ENCODE measurements at regions not wholly inside any gene's neighbourhood (a gene's known extent, or its start where the extent isn't known, plus 50 kb on each side); places are given as distances from the start of the nearest gene placed in this dataset.
"Not testable (repeated sequence)": the region's sequence is repeated elsewhere in the genome, so short reads cannot be mapped to it uniquely, and the experiment has no call there.

DNA sequence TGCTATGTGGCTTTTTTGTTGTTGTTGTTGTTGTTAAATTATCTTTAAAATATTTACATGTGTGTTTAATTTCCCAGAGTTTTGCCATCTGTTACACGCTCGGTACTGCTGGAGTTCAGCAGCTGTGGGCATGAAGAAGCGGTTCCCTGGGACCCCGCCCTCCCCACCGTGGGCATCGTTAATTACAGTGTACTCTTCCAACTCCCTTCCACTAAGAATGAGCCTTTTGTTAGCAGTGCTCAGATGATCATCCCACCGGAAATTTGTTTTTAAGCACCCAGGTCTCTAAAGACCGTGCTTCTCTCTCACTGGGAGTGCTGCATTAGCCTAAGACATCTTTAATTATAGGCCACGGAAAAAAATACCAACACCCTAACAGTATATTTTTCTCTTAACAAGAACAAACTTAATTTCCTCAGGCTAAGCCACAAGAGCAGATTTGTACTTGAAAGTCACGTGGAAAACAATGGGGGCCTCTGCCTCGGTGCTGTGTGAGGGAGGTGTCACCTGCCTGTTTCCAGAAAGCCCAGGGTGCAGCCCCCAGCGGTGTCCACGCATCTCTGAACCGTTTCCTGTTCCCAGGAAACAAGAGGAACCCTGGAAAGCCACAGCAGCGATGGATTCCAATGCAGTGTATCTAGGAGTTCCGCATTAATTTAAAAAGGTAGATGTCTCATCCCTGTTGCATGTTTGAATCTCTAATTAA, 113.3 kb upstream of the FRMD1 start:
- no peak for DNase-seq

DNA sequence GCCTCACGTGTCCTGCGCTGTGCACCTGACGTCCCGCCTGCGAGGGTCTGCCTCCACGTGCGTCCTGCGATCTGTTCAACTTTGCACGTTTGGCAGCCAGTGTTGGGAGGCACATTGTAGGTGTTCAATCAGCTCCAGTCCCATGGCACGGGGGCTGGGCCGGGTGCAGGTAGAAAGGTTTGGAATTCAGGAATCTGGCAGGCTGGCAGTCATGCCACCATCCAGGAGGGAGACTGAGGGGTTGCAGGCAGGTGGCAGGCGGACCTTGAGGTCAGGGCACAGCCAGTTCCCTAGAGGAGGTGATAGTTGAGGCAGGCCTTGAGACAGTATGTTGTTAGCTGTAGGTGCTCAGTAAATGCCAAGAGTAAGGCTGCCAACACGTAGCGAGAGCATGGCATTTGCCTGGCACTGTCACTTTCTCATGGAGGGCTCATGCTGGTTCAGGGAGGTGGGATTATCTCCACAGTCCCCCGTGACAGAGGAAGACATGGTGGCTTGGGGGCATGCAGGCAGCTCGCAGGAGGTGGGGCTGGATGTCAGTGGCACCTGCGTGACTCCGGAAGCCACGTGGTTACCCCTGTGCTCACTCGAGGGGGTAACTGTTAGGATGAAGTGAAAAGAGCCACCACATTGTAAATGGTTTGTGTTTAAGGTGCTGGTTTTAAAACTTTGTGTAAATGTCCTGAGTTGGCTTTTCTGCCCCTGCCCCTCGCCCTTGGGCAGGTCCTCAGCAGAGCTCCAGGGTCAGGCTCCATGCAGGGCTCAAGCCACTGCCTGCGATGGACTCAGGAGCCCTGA, 111.8 kb upstream of the FRMD1 start:
- DNase-seq: no peak

DNA sequence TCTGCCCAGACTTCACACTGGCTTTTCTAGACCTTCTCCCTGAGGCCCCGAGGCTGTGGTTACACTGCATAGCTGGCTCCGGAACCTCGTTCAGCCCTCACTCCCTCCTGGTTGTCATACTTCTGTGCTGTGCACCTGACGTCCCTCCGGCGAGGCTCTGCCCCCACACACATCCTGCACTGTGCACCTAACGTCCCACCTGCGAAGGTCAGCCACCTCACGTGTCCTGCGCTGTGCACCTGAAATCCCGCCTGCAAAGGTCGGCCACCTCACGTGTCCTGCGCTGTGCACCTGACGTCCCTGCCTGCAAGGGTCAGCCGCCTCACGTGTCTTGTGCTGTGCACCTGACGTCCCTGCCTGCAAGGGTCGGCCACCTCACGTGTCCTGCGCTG, 111.0 kb upstream of the FRMD1 start:
- no peak for DNase-seq

DNA sequence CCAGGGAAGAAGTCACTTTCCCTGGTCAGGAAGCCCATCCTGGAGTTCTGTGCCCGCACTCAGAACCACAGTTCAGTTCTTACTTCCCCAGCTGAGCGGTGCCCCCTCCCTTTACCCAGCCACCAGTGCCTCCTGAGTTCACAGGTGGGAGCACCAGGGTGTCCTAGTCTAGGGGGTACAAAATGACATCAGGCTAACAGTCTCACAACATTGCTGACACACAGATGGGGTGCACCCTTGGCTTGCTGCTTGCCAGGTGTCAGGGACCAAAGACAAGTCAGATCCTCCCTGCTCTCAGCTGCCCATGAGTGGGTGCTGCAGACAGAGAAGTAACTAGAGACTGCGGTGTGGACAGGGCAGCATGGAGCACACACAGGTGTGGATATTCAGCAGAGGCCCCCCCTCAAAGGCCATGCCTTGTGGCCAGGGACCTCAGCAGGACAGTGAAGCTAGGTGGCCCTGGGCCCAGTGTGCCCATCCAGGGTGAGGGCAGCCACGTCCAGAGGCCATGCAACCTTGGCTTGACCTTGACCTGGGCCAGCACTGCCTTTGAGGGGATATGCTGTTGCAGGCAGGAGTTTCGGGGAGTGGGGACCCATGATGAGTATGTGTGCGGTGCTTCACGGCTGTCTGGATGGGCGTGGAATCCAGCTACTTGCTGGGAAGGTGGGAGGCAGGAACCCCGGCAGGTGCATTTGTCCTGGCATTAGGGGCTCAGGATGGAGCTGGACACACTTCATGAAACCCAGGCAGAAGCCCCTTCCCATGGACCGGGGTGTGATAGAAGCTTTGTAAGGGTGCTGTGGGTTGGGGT, 110.4 kb upstream of the FRMD1 start:
- DNase-seq: no peak

DNA sequence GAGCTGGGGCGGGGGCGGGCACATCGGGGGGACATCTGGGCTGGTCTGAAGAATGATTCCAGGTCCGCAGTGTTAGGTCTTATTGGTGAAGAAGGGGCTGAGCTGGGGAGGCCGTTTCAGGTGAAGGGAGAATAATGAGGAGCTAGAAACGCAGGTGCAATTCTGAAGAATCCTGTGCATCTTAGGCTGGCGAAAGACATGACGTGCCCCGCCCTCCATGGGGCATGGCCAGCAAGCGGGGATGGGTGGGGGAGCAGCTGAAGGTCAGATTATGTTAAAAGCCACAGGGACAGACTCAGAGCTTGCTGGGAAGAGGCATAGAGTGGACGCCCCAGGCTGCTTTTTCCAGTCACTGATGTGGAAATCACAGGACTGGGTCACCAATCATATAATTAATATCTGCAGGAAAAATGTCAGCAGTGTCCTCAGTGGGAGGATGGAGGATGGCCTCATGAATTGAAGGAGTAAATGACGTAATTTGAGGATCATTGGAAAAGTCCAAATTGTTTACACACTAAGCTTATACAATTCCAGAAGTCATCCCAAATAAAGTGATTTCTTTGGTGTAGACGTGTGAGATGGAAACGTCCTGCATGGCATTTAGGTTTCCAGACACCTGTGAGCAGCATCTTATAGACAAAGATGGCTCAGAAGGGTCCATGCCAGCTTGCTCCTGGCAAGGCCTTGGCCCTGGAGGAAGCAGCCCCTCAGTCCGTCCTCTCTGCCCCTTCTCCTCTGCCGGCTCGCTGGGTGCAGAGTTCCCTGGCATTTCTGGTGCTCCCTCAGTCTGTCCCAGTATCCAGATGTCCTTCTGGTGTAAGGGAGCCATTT, 109.6 kb upstream of the FRMD1 start:
- DNase-seq: no peak

DNA sequence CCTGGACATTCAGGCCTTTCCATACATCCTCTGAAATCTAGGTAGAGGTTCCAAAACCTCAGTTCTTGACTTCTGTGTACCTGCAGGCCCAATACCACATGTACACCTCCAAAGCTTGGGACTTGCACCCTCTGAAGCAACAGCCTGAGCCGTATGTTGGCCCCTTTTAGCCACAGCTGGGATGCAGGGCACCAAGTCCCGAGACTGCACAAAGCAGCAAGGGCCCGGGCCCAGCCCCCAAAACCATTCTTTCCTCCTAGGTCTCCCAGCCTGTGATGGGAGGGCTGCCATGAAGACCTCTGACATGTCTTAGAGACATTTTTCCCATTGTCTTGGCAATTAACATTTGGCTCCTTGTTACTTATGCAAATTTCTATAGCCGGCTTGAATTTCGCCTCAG, 107.4 kb upstream of the FRMD1 start:
- no peak for DNase-seq

DNA sequence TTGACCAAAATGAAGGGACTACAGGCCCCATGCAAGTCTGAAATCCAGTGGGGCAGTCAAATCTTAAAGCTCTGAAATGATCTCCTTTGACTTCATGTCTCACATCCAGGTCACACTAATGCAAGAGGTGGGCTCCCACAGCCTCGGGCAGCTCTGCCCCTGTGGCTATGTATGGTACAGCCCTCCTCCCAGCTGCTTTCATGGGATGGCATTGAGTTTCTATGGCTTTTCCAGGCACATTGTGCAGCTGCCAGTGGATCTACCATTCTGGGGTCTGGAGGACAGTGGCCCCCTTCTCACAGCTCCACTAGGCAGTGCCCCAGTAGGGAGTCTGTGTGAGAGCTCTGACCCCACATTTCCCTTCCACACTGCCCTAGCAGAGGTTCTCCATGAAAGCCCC, 107.0 kb upstream of the FRMD1 start:
- not testable (repeated sequence) for DNase-seq

DNA sequence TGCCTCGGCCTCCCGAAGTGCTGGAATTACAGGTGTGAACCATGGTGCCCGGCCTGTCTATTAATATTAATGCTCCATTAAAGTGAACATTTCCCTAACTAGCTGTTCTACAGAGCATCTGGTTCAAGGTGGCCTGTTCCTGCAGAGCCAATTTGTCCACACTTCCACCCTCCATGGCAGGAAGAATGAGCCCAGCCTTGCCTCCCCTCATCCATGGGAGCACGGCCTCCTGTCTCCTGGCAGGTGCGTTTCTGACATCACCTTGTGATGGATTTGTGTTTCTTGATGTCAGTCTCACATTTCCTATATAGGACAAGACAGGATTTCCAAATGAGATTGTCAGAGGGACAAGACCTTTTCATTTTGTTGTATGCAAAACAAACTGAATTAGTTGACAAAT, 105.7 kb upstream of the FRMD1 start:
- DNase-seq: no peak

DNA sequence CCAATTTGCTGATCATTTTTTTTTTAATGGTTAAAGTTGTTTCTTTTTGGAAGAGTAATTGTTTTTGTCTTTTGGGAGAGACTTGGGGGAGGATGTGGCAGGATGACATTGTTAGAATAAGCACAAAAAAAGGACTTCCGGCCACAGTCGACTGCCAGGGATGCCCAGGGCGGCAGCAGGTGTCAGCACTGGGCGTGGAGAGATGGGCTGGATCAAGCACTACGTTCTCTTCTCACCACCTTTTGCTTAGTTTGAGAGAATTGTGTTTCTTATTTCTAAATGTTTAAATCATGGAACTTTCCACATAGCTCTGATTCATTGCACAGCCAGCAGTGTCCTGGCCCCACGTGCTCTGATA, 104.6 kb upstream of the FRMD1 start:
- DNase-seq: no peak

DNA sequence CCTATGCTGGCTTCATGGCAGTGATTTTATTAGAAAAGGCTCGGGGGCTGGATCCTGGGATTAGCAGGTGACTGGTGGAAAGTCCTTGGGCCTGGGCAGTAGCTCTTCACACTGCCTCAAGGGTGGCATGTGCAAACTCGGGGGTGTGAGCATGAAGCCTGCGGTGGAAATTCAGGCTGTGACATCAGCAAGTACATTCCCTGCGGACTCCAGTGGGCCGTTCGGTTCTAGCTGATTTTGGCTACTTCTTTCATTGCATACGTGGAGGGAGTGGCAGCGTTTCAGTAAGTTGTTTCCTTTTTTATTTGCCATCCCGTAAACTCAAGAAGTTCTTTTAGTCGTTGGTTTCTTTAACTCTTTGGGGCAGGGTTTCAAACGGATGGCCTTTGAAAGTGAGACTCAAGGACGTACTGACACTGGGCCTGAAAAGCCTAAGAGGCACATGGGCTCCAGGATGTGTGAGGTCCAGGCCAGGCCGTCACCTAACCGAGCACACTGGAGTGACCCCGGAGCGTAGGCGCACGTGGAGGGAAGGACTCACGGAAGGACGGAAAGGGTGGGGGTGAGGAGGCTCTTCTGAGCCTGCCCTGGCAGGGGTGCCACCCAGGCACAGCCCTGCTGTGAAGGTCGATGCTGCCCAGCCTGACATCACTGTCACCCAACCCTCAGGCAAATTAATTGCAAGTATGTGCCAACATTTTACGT, 104.0 kb upstream of the FRMD1 start:
- no peak for DNase-seq

DNA sequence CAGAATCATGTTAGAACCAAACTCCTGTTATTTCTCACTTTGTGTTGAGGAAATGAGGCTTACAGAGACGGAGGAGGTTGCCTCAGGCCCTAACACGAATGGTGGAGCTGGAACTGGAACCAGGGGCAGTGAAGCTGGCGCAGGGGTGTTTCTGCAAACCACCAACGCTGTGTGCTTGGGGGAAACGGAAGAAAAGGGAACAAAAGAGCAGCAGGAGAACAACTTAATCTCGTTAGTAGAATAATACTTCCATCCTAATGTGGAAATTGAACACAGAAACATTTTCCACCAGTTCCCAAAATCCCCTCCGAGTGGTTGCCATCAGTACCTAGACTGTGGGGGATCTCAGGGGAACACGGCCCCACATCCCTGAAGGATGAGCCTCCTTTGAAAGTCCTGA, 103.4 kb upstream of the FRMD1 start:
- no peak for DNase-seq

DNA sequence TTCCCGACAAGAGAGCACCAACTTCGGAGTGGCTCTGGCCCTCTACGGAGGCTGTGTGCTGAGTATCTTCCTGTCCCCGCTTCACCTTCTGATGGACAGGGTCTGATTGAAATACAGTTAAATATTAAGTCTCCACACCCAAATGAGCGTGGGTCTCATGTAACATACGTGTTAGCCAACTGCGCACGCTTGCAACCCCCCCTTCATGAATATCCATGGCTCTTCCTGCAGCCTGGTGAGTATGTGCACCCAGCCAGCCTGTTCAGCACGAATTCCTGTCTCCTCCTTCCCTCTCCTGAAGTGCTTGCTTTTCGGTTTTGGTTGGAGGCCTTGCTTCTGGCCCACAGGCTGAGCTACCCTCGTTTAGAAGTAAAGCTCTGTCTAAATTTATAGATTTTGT, 102.9 kb upstream of the FRMD1 start:
- DNase-seq: no peak

DNA sequence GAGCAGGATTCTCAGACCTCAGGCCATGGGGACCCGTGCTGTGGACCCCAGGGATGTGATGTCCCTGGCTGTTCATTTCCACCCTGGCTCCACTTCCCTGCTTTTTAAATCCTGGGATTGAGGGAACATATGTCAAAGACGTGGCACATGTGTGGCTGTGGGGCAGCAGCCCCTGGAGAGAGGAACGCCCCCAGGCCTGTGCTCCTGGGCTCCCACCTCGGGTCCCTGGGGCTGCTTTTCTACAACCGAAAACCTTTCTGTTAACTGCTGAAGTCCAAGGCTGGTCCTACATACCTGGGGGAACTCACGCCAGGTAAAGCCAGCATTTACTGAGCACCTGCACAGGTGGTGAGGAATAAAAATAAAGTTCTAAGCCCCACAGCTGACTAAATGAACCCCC, 102.3 kb upstream of the FRMD1 start:
- DNase-seq: no peak

DNA sequence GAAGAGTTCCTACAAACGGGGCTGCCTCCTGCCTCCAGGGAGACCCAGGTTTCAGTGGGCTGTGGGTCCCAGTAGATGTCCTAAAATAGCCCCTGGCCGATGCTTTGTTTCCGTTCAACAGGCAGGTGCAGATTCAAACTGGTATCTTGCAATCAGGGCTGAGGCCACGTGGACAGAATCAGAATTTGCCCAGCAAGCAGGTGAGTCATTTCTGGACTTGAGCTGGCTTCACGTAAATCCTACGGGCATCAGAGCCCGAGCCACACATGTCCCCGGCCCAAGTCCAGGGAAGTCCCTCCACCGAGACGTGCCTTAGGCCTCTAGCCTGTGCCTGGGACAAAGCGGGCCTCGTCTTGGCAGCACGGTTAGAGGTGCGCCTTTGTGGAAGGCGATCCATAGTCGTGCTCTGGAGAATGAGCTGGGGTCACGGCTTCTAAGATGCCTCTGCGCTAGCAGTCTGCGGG, 101.6 kb upstream of the FRMD1 start:
- no peak for DNase-seq

DNA sequence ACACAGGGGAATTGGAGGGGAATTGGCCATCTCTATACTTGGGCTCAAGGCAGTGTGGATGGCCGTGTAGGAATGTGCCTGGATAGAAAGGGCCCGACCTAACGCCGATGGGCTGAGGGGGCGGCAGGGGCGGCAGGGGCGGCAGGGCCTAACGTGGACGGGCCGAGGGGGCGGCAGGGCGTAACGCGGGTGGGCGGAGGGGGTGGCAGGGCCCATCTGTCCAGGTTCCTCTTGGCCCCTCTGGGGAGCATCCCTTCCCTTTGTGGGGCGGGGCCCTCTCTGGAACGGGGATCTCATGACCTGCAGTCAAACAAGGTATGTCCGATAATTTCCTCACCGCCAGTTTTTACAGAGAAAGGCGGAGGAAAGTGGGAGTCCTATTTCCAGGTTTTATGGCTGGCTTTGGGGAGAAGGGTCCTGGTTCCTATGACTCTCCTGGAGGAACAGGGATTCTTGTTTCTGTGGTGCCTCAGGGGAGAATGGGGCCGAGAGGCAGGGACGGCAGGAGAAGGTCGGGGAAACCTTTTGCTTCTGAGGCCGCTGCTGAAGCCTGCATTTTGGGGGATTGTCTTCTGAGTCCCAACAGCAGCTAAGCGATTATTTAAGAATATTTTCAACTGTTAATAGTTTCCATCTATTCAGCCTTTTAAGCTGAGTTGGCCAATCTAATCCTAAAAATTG, 100.8 kb upstream of the FRMD1 start:
- DNase-seq: no peak

DNA sequence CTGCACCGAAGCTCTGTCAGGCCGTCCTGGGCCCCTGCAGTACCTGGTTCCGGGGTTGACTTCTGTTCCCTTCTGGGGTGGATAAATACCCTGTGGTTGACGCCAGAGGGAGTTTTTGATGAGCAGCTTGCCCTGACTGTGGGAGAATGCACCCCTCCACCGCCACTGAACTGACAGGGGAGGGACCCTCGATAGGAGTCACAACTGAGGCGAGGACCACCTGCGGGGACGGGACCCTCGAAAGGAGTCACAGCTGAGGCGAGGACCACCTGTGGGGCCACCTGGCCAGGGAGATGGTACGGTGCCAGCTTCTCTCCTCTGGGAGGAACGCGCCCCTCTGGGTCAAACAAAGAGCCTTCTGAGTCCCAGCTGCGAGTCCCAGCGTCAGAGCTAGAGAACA, 100.1 kb upstream of the FRMD1 start:
- no peak for DNase-seq

DNA sequence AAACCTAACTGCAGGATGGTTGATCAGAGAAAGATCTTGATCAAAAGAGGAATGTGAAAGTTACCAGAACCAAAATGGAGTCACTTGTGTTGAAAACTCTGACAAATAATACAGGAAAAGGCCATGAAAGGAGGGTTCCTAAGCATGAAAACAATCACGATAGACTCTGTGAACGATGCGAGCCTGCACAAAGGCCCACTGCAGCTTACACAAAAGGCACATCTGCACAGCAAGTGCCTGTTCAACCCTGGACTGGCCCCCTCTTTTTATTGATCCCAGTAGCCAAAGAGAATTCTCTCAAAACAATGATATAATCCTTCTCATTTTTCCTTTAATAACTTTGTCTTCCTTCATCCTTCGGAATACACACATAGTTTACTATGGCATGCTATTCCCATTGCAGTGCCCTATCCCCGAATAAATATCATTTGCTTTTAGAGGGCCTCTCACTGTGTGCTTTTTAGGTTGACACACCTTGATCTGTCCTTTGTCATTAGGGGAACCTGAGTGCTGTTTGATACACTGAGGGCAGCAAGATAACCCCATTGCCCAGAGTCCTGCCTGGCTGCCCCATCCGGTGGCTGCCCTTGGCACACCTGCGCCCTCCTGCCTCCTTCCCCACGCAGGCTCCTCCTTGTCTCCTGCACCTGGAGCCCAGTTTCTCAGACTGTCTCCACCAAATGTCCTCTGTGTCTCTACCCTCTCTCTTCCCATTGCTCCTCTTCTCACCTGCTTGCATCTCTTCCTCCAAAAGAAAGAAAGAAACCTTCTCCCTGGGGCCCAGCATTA, 98.3 kb upstream of the FRMD1 start:
- no peak for DNase-seq

DNA sequence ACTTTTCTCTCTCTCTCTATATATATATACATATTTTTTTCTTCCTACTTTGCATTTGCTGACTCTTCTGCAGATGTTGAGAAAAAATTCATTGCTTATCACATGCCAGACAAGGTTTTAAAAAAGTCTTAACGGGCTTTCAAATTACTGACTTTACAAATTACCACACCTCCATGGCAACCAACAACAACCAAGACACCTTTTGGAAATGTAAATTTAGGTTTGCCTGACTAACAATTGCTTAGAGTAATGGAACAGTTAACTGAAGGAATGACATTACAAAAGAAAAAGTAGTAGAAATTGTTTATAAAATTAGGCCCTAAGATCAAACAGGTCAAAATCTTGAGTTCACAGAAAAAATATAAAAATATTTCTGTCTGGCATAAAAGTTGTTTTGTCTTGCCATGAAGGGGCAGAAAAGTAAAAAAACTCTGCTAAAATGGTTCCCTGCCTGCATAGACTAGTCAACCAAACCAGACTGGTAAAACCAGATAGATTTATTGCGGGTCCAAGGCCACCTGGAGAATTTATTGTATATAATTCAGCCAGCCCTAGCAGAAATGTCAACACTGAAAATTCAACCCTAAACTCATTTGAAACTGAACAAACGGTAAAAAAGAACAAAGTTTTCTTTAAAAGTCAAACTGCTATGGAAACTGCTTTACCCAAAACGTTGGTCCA, 92.8 kb upstream of the FRMD1 start:
- DNase-seq: no peak

DNA sequence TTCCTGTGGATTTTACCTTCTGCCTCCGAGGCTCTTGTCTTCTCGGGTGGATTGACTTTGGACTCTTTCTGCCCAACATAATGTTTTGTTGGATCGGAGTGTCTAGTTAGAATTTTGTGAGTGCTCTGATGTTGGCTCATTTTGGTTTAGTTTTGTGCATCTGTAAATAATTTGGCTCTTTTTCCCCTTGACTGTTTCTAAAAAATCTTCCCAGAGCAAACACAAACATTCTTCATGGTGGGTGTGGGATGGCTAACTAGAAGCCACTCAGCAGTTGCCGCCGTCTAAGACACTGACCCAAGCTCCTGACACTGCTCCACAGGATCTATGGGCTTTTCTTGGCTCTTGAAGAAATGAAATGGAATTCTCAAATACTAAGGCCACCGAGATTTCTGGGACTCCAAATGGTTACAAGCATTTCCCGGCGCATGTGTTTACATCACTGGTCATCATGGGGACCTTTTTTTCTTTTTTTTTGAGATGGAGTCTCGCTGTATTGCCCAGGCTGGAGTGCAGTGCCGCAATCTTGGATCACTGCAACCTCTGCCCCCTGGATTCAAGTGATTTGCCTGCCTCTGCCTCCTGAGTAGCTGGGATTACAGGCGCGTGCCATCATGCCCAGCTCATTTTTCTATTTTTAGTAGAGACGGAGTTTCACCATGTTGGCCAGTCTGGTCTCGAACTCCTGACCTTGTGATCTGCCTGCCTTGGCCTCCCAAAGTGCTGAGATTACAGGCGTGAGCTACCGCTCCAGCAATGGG, 92.0 kb upstream of the FRMD1 start:
- no peak for DNase-seq

Measured in NCI-H1930 (cell line).